ENCODE measurements at regions not wholly inside any gene's neighbourhood (a gene's known extent, or its start where the extent isn't known, plus 50 kb on each side); places are given as distances from the start of the nearest gene placed in this dataset.

DNA sequence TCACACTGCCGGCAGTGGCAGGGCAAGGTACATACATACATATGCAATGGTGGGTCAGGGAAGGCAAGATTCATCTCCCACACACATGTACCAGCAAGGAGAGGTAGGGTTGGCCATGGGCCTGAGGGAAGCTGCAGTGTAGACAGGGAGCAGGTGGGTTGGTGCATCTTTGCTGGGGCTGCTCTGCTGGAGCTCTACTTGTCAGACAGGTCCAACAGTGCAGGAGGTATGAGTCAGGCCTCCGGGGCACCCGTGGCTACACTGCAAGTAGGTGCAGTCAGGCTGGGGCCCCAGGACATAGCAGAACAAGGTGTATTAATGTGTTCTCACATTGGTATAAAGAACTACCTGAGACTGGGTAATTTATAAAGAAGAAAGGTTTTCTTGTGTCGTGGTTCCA, 281.1 kb upstream of the COL3A1 start:
- TF ChIP-seq, protein P1, sequence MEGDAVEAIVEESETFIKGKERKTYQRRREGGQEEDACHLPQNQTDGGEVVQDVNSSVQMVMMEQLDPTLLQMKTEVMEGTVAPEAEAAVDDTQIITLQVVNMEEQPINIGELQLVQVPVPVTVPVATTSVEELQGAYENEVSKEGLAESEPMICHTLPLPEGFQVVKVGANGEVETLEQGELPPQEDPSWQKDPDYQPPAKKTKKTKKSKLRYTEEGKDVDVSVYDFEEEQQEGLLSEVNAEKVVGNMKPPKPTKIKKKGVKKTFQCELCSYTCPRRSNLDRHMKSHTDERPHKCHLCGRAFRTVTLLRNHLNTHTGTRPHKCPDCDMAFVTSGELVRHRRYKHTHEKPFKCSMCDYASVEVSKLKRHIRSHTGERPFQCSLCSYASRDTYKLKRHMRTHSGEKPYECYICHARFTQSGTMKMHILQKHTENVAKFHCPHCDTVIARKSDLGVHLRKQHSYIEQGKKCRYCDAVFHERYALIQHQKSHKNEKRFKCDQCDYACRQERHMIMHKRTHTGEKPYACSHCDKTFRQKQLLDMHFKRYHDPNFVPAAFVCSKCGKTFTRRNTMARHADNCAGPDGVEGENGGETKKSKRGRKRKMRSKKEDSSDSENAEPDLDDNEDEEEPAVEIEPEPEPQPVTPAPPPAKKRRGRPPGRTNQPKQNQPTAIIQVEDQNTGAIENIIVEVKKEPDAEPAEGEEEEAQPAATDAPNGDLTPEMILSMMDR (IDR thresholded peaks at IDR 0.05): no peak
- TF ChIP-seq POLR2A (IDR thresholded peaks at IDR 0.05): no peak
- no peak for TF ChIP-seq POLR2AphosphoS5 (IDR thresholded peaks at IDR 0.05)

Measured in prostate gland (tissue), 2 donors.